ENCODE measurements at regions not wholly inside any gene's neighbourhood (a gene's known extent, or its start where the extent isn't known, plus 50 kb on each side); places are given as distances from the start of the nearest gene placed in this dataset.

DNA sequence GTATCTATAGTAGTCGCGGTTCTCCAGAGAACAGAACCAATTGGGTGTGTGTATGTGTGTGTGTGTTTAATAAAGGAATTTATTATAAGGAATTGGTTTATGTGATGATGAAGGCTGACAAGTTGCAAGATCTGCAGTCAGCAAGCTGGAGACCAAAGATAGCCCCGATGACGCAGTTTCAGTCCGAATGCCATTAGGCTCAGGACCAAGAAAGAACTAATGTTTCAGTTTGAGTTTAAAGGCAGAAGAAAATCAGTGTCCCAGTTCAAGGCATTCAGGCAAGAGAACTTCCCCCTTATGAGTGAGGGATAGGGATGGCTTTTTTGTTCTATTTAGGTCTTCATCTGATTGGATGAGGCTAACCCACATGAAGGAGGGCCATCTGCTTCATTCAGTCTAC, 221.6 kb downstream of the HNMT start:
- Mint-ChIP-seq H3K36me3 (no peaks in the 10 kb centered on the region), H3K9me3 (no peaks in the 10 kb centered on the region), H3K27me3 (ENCODE audit: low read depth) (no peaks in the 10 kb centered on the region), H3K27ac (no peak overlapping the region), H3K4me1 (peaks cover 20% of the 10 kb centered on the region), H3K4me3 (no peak overlapping the region)
- TF ChIP-seq, protein P1, sequence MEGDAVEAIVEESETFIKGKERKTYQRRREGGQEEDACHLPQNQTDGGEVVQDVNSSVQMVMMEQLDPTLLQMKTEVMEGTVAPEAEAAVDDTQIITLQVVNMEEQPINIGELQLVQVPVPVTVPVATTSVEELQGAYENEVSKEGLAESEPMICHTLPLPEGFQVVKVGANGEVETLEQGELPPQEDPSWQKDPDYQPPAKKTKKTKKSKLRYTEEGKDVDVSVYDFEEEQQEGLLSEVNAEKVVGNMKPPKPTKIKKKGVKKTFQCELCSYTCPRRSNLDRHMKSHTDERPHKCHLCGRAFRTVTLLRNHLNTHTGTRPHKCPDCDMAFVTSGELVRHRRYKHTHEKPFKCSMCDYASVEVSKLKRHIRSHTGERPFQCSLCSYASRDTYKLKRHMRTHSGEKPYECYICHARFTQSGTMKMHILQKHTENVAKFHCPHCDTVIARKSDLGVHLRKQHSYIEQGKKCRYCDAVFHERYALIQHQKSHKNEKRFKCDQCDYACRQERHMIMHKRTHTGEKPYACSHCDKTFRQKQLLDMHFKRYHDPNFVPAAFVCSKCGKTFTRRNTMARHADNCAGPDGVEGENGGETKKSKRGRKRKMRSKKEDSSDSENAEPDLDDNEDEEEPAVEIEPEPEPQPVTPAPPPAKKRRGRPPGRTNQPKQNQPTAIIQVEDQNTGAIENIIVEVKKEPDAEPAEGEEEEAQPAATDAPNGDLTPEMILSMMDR (IDR thresholded peaks at IDR 0.05; ENCODE audit: unreplicated experiment): no peak
- DNase-seq (ENCODE audit: low spot score in 2 of 2, unreplicated experiment in 2 of 2): no peak

DNA sequence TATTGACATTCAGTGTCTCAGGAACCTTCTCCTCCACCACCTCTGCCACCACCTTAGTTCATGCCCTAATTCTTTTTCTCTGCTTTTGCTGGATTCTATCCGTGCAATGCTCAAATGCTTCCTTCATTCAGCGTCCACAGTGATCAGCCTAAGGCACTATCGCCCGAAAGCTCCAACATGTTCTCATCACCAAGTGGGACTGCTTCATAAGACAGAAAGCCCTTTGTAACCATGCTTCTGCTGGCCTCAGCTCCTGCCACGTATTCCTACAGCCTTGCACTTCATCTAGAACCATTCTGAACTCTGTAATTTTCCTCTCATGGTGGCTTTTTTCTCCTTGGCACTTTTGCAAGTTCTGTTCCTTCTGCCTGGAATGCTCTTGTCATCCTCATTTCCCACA, 222.9 kb downstream of the HNMT start:
- no peaks in the 10 kb centered on the region for H3K27me3 Mint-ChIP-seq (ENCODE audit: low read depth)
- no peaks in the 10 kb centered on the region for H3K9me3 Mint-ChIP-seq
- H3K4me1 Mint-ChIP-seq: peaks cover 13% of the 10 kb centered on the region
- DNase-seq (ENCODE audit: low spot score in 2 of 2, unreplicated experiment in 2 of 2): no peak
- H3K36me3 Mint-ChIP-seq: no peaks in the 10 kb centered on the region
- no peak overlapping the region for H3K27ac Mint-ChIP-seq
- TF ChIP-seq, protein P1 (IDR thresholded peaks at IDR 0.05; ENCODE audit: unreplicated experiment): no peak
- H3K4me3 Mint-ChIP-seq: no peak overlapping the region

DNA sequence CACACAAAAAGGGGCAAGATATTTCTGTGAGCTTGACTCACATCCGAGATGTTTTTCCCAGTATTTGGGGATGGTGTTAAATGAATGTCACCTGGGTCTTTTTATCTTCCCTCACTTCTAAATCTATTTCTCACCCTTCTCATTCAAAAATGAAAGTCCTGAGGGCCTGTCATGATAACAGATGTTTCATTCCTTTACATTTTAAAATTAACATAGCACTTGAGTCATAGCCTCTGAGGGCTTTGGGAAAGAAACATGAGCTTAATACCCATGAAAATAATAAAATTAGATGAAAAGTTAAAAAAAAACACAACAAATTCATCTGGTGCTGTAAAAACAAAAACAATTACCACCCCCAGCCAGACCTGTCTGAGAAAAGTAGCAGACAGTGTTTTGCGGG, 226.7 kb downstream of the HNMT start:
- no peak for DNase-seq (ENCODE audit: low spot score in 2 of 2, unreplicated experiment in 2 of 2)
- H3K27ac Mint-ChIP-seq: no peak overlapping the region
- no peak overlapping the region for H3K4me3 Mint-ChIP-seq
- H3K9me3 Mint-ChIP-seq: peaks cover 3% of the 10 kb centered on the region
- no peaks in the 10 kb centered on the region for H3K36me3 Mint-ChIP-seq
- peaks cover 3% of the 10 kb centered on the region for H3K4me1 Mint-ChIP-seq
- TF ChIP-seq, protein P1 (IDR thresholded peaks at IDR 0.05; ENCODE audit: unreplicated experiment): no peak
- no peaks in the 10 kb centered on the region for H3K27me3 Mint-ChIP-seq (ENCODE audit: low read depth)

GRCh38 chr2:138193416-138194213, 229.3 kb downstream of the HNMT start:
- Mint-ChIP-seq H3K27me3 (ENCODE audit: low read depth) (no peaks in the 10 kb centered on the region), H3K27ac (no peak overlapping the region), H3K4me1 (peaks cover 6% of the 10 kb centered on the region), H3K4me3 (no peak overlapping the region), H3K36me3 (no peaks in the 10 kb centered on the region), H3K9me3 (peaks cover 3% of the 10 kb centered on the region)
- TF ChIP-seq, protein P1 (IDR thresholded peaks at IDR 0.05; ENCODE audit: unreplicated experiment): no peak
- DNase-seq (ENCODE audit: low spot score in 2 of 2, unreplicated experiment in 2 of 2): no peak

GRCh38 chr2:138201286-138201685, 237.0 kb downstream of the HNMT start:
- DNase-seq (ENCODE audit: low spot score in 2 of 2, unreplicated experiment in 2 of 2): no peak
- H3K36me3 Mint-ChIP-seq: peaks cover 6% of the 10 kb centered on the region
- TF ChIP-seq, protein P1 (IDR thresholded peaks at IDR 0.05; ENCODE audit: unreplicated experiment): no peak

More at GRCh38 chr2:138201286-138201685, 237.0 kb downstream of the HNMT start:
- no peak overlapping the region for H3K27ac Mint-ChIP-seq
- peaks cover 17% of the 10 kb centered on the region for H3K9me3 Mint-ChIP-seq
- H3K4me3 Mint-ChIP-seq: no peak overlapping the region
- H3K4me1 Mint-ChIP-seq: peaks cover 12% of the 10 kb centered on the region
- no peaks in the 10 kb centered on the region for H3K27me3 Mint-ChIP-seq (ENCODE audit: low read depth)
